ENCODE measurements at regions not wholly inside any gene's neighbourhood (a gene's known extent, or its start where the extent isn't known, plus 50 kb on each side); places are given as distances from the start of the nearest gene placed in this dataset.
"Not testable (repeated sequence)": the region's sequence is repeated elsewhere in the genome, so short reads cannot be mapped to it uniquely, and the experiment has no call there.

DNA sequence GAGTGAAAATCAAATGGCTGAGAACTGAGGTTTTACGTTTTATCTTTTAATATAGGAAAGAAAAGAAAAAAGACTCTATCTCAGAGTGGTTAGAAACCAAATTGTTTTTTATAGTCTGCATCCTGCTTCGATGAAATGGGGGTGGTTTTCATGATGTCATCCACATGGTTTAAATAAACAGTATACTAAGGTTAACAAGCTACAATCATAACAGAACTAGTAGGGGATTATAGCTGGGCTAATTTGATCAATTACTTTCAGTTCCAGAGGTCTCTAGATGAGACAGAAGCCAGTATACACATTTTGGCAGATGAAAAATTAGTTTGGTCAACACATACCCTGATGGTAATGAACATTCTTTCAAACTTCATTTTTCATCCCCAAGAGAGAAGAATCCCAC is 106.3 kb upstream of the SNX2 start:
- TF ChIP-seq CTCF (IDR thresholded peaks at IDR 0.05) (no peak), POLR2A (IDR thresholded peaks at IDR 0.05) (no peak)
- no peaks in the 10 kb centered on the region for H3K36me3 ChIP-seq
- no peak for DNase-seq
- no peaks in the 10 kb centered on the region for H3K4me1 ChIP-seq
- H3K27ac ChIP-seq, result no peak overlapping the region
- H3K4me3 ChIP-seq, result no peak overlapping the region
- H3K27me3 ChIP-seq, result no peaks in the 10 kb centered on the region
- no peaks in the 10 kb centered on the region for H3K9me3 ChIP-seq

DNA sequence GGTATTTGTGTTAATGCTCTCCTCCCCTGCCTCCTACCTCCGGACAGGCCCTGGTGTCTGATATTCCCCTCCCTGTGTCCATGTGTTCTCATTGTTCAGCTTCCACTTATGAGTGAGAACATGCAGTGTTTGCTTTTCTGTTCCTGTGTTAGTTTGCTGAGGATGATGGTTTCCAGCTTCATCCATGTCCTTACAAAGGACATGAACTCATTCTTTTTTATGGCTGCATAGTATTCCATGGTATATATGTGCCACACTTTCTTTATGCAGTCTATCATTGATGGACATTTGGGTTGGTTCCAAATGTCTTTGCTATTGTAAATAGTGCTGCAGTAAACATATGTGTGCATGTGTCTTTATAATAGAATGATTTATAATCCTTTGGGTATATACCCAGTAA is 105.2 kb upstream of the SNX2 start:
- not testable (repeated sequence) for H3K27me3 ChIP-seq, H3K4me3 ChIP-seq, H3K4me1 ChIP-seq, H3K9me3 ChIP-seq, DNase-seq, H3K27ac ChIP-seq, H3K36me3 ChIP-seq

- H3K27me3 ChIP-seq, result no peaks in the 10 kb centered on the region
- no peak overlapping the region for H3K27ac ChIP-seq
- H3K9me3 ChIP-seq, result no peaks in the 10 kb centered on the region
- no peak for DNase-seq
- no peaks in the 10 kb centered on the region for H3K4me1 ChIP-seq
- H3K4me3 ChIP-seq, result no peak overlapping the region
- TF ChIP-seq POLR2A (IDR thresholded peaks at IDR 0.05), result no peak
- no peak for TF ChIP-seq CTCF (IDR thresholded peaks at IDR 0.05)
- no peaks in the 10 kb centered on the region for H3K36me3 ChIP-seq
Measured at GRCh38 chr5:122673343-122673742, 101.5 kb upstream of the SNX2 start.

- Histone ChIP-seq H3K27ac (no peak overlapping the region), H3K4me3 (no peak overlapping the region), H3K9me3 (no peaks in the 10 kb centered on the region), H3K36me3 (no peaks in the 10 kb centered on the region), H3K4me1 (no peaks in the 10 kb centered on the region), H3K27me3 (no peaks in the 10 kb centered on the region)
- DNase-seq, result no peak
- TF ChIP-seq POLR2A (IDR thresholded peaks at IDR 0.05) (no peak), CTCF (IDR thresholded peaks at IDR 0.05) (no peak)
Measured at GRCh38 chr5:122674385-122674784, 100.5 kb upstream of the SNX2 start.

DNA sequence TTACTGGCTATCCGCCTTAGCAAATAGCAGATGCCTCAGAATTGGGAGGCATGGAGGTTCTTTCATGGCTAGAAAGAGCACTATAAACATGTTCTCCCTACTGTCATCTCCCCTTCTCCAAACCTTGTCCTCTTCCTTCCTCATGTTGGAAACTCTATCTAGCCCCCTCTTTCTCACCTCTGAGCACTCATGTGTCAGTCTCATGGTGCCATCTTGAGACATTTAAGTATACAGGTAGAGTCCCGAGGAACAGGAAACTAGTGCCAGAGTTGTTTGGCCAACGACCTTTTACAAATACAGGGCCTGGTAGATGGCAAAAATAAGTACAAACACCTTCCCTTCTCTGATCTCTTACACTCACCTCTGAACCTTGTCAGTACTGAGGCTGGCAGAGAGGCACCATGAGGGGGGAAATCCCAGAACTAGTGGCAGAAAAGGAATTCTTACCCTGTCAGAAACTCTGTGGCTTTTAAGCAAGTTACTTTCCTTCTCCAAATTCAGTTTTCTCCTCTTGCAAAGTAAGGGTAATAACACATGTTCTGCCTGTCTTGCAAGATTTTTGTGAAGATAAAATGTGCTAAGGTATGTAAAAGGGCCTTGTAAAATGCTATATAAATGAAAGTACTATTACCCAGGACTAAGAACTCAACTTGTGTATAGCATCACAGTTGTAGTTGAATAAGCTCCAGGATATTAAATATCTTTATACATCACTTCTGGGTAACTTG is 94.1 kb upstream of the SNX2 start:
- Histone ChIP-seq H3K27me3 (no peaks in the 10 kb centered on the region), H3K36me3 (no peaks in the 10 kb centered on the region), H3K4me1 (no peaks in the 10 kb centered on the region), H3K27ac (no peak overlapping the region), H3K9me3 (no peaks in the 10 kb centered on the region), H3K4me3 (no peak overlapping the region)
- DNase-seq, result no peak
- TF ChIP-seq POLR2A (IDR thresholded peaks at IDR 0.05), result no peak
- no peak for TF ChIP-seq CTCF (IDR thresholded peaks at IDR 0.05)

DNA sequence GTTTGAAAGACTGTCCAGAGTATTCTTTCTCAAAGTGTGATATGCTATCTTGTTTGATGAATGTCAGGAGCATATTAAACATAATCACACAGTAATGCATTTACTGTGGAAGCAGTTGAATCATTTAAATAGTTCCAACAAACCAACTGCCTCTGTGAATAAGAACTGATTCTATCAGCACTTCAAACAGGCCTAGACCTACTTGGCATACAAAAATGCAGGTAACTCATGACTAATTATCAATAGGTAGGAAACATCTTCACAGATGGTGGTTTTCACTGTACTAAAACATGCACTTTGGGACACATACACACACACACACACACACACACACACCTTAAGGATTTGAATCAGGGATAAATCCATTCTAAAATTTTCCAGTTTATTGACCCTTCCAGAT is 91.2 kb upstream of the SNX2 start:
- no peaks in the 10 kb centered on the region for H3K4me1 ChIP-seq

More for the DNA sequence above, 91.2 kb upstream of the SNX2 start:
- H3K27me3 ChIP-seq, result no peaks in the 10 kb centered on the region
- TF ChIP-seq POLR2A (IDR thresholded peaks at IDR 0.05) (no peak), CTCF (IDR thresholded peaks at IDR 0.05) (no peak)
- DNase-seq, result no peak
- H3K27ac ChIP-seq, result no peak overlapping the region
- H3K4me3 ChIP-seq, result no peak overlapping the region
- H3K9me3 ChIP-seq, result no peaks in the 10 kb centered on the region
- no peaks in the 10 kb centered on the region for H3K36me3 ChIP-seq

All from Peyer's patch (tissue), 4 donors.